Naive thymus-derived CD4-positive, alpha-beta T cell (primary cell): ENCODE measurements at regions not wholly inside any gene's neighbourhood (a gene's known extent, or its start where the extent isn't known, plus 50 kb on each side); places are given as distances from the start of the nearest gene placed in this dataset.
"Not testable (repeated sequence)": the region's sequence is repeated elsewhere in the genome, so short reads cannot be mapped to it uniquely, and the experiment has no call there.

Experiments
- ATAC-seq: fragments of 150-1000 bp; cut with Tn5 transposase; 2 replicates; pipeline ENCODE4 v1.10.0; 2021; ENCODE audit warnings: mild to moderate bottlenecking, moderate library complexity
- CTCF ChIA-PET: fragments of 350-600 bp; sonication (Branson Sonifier 250); formaldehyde crosslinking; loops from one replicate; lab custom pipeline; 2021; ENCODE audit warnings: antibody characterized with exemption; lab: Charles Lee
- POLR2A ChIA-PET: fragments of 350-600 bp; sonication (Branson Sonifier 250); formaldehyde crosslinking; loops from one replicate; lab custom pipeline; 2021; ENCODE audit warnings: antibody characterized with exemption, inconsistent platforms; lab: Charles Lee
- DNase-seq, 9 donors: peaks; one replicate each; pipeline versions ENCODE4 v3.0.0 to v3.0.0-alpha.2; 2020 to 2022; ENCODE audit warnings: mixed read lengths in 1 of 9
- H3K27ac ChIP-seq: one replicate; pipeline ENCODE4 v1.7.0; 2013; ENCODE audit warnings: mild to moderate bottlenecking, low read depth, low read length, moderate library complexity
- H3K27me3 ChIP-seq, 2 donors: one replicate each; pipeline ENCODE4 v1.7.0; 2013; ENCODE audit warnings: low read length in 2 of 2, mild to moderate bottlenecking in 2 of 2, moderate library complexity in 2 of 2; ENCODE audit not compliant: control insufficient read depth in 2 of 2, insufficient read depth in 2 of 2
- H3K36me3 ChIP-seq, 3 experiments: 1 replicate in 2 of 3; 2 replicates in 1 of 3; pipeline ENCODE4 v1.7.0; 2013; ENCODE audit warnings: low read length in 3 of 3, mild to moderate bottlenecking in 3 of 3, moderate library complexity in 1 of 3; ENCODE audit not compliant: insufficient read depth in 3 of 3, control insufficient read depth in 2 of 3
- H3K4me1 ChIP-seq, 2 donors: one replicate each; pipeline ENCODE4 v1.7.0; 2013; ENCODE audit warnings: low read length in 2 of 2, mild to moderate bottlenecking in 2 of 2, moderate library complexity in 1 of 2; ENCODE audit not compliant: control insufficient read depth in 2 of 2, insufficient read depth in 2 of 2
- H3K4me3 ChIP-seq: 2 replicates; pipeline ENCODE4 v1.7.0; 2013; ENCODE audit warnings: mild to moderate bottlenecking, low read length
- H3K9me3 ChIP-seq, 3 experiments: 1 replicate in 2 of 3; 2 replicates in 1 of 3; pipeline ENCODE4 v1.7.0; 2013; ENCODE audit warnings: low read length in 3 of 3; ENCODE audit not compliant: control insufficient read depth in 2 of 3
- H3K27ac Mint-ChIP-seq, 9 donors: one replicate each; pipeline ENCODE4 v1.8.0; 2020 to 2022; ENCODE audit warnings: mixed read lengths in 9 of 9, mild to moderate bottlenecking in 8 of 9, moderate library complexity in 5 of 9, inconsistent platforms in 2 of 9
- H3K27me3 Mint-ChIP-seq, 5 donors: one replicate each; pipeline ENCODE4 v1.8.0; 2021 to 2022; ENCODE audit warnings: mixed read lengths in 5 of 5, mild to moderate bottlenecking in 1 of 5
- H3K36me3 Mint-ChIP-seq, 5 donors: one replicate each; pipeline ENCODE4 v1.8.0; 2020 to 2022; ENCODE audit warnings: mixed read lengths in 5 of 5, mild to moderate bottlenecking in 3 of 5, inconsistent platforms in 1 of 5
- H3K4me1 Mint-ChIP-seq, 7 donors: one replicate each; pipeline ENCODE4 v1.8.0; 2020 to 2022; ENCODE audit warnings: mixed read lengths in 7 of 7, mild to moderate bottlenecking in 3 of 7, inconsistent platforms in 1 of 7
- H3K4me3 Mint-ChIP-seq, 10 donors: one replicate each; pipeline ENCODE4 v1.8.0; 2020 to 2022; ENCODE audit warnings: mild to moderate bottlenecking in 10 of 10, mixed read lengths in 10 of 10, moderate library complexity in 6 of 10, inconsistent platforms in 2 of 10
- H3K9me3 Mint-ChIP-seq, 11 donors: one replicate each; pipeline ENCODE4 v1.8.0; 2020 to 2022; ENCODE audit warnings: mixed read lengths in 11 of 11, mild to moderate bottlenecking in 4 of 11, inconsistent platforms in 1 of 11, moderate library complexity in 1 of 11
- intact Hi-C, 2 donors: fragments of 100-400 bp; cut with micrococcal nuclease; formaldehyde crosslinking; loops; one replicate each; pipeline ENCODE4 v1.15.1; 2023

- no peaks in the 10 kb centered on the region for H3K4me1 ChIP-seq
- ChIA-PET CTCF (no interaction called here), POLR2A (no interaction called here)
- no peak for ATAC-seq
- H3K36me3 ChIP-seq: no peaks in the 10 kb centered on the region
- intact Hi-C loops: no loop called here
- Mint-ChIP-seq H3K27ac (no peak overlapping the region), H3K4me3 (no peak overlapping the region), H3K9me3 (peaks cover 0 to 14% (median 3%) of the 10 kb centered on the region in 11 donors), H3K27me3 (no peaks in the 10 kb centered on the region), H3K36me3 (no peaks in the 10 kb centered on the region), H3K4me1 (no peaks in the 10 kb centered on the region)
- no peaks in the 10 kb centered on the region for H3K9me3 ChIP-seq
- H3K27me3 ChIP-seq: no peaks in the 10 kb centered on the region
- no peak for DNase-seq
- no peak overlapping the region for H3K4me3 ChIP-seq
- H3K27ac ChIP-seq: no peak overlapping the region
These were observed 153.7 kb upstream of the ALG10B start for GRCh38 chr12:38162708-38163441.

GRCh38 chr12:38163442-38163801 lies 153.2 kb upstream of the ALG10B start:
- ATAC-seq: no peak
- Histone ChIP-seq H3K4me1 (no peaks in the 10 kb centered on the region), H3K27ac (no peak overlapping the region), H3K27me3 (no peaks in the 10 kb centered on the region), H3K4me3 (no peak overlapping the region), H3K9me3 (no peaks in the 10 kb centered on the region), H3K36me3 (no peaks in the 10 kb centered on the region)
- intact Hi-C loops: no loop called here
- Mint-ChIP-seq H3K36me3 (no peaks in the 10 kb centered on the region), H3K27ac (no peak overlapping the region), H3K9me3 (peaks cover 0 to 14% (median 3%) of the 10 kb centered on the region in 11 donors), H3K4me3 (no peak overlapping the region), H3K4me1 (no peaks in the 10 kb centered on the region), H3K27me3 (no peaks in the 10 kb centered on the region)
- CTCF ChIA-PET: no interaction called here
- no peak for DNase-seq
- POLR2A ChIA-PET: no interaction called here

- no peak for ATAC-seq
- Histone ChIP-seq H3K9me3 (no peaks in the 10 kb centered on the region), H3K27me3 (no peaks in the 10 kb centered on the region), H3K4me3 (no peak overlapping the region), H3K27ac (no peak overlapping the region), H3K36me3 (no peaks in the 10 kb centered on the region), H3K4me1 (no peaks in the 10 kb centered on the region)
- Mint-ChIP-seq H3K4me1 (no peaks in the 10 kb centered on the region), H3K27ac (no peak overlapping the region), H3K9me3 (peaks cover 0 to 14% (median 3%) of the 10 kb centered on the region in 11 donors), H3K27me3 (no peaks in the 10 kb centered on the region), H3K36me3 (no peaks in the 10 kb centered on the region), H3K4me3 (no peak overlapping the region)
- intact Hi-C loops: no loop called here
- no peak for DNase-seq
- ChIA-PET POLR2A (no interaction called here), CTCF (no interaction called here)
These were observed 150.3 kb upstream of the ALG10B start for GRCh38 chr12:38166225-38166624.

GRCh38 chr12:38175538-38175937 lies 141.0 kb upstream of the ALG10B start:
- ATAC-seq: no peak
- Histone ChIP-seq H3K27ac (no peak overlapping the region), H3K4me3 (no peak overlapping the region), H3K27me3 (no peaks in the 10 kb centered on the region), H3K36me3 (no peaks in the 10 kb centered on the region), H3K9me3 (no peaks in the 10 kb centered on the region), H3K4me1 (no peaks in the 10 kb centered on the region)
- Mint-ChIP-seq H3K9me3 (peaks cover 0 to 4% (median under 1%) of the 10 kb centered on the region in 11 donors), H3K27me3 (peaks cover 0 to 19% (median 0%) of the 10 kb centered on the region in 5 donors), H3K4me3 (no peak overlapping the region), H3K27ac (no peak overlapping the region), H3K4me1 (no peaks in the 10 kb centered on the region), H3K36me3 (no peaks in the 10 kb centered on the region)
- DNase-seq: no peak
- POLR2A ChIA-PET: no interaction called here
- CTCF ChIA-PET: no interaction called here
- intact Hi-C loops: no loop called here

- H3K27ac Mint-ChIP-seq, H3K4me3 ChIP-seq, H3K36me3 ChIP-seq, ATAC-seq, H3K9me3 ChIP-seq, H3K4me1 ChIP-seq, H3K36me3 Mint-ChIP-seq, H3K27me3 ChIP-seq, intact Hi-C loops, DNase-seq, H3K4me1 Mint-ChIP-seq, H3K4me3 Mint-ChIP-seq, CTCF ChIA-PET, POLR2A ChIA-PET, H3K27ac ChIP-seq: not testable (repeated sequence)
- Mint-ChIP-seq H3K9me3 (peaks cover 0 to 33% (median 10%) of the 10 kb centered on the region in 11 donors), H3K27me3 (peaks cover 0 to 11% (median 0%) of the 10 kb centered on the region in 5 donors)
These were observed 133.0 kb upstream of the ALG10B start for GRCh38 chr12:38183617-38184016.

GRCh38 chr12:38197286-38197685 lies 119.3 kb upstream of the ALG10B start:
- H3K36me3 ChIP-seq, POLR2A ChIA-PET, CTCF ChIA-PET, H3K27me3 Mint-ChIP-seq, H3K27ac ChIP-seq, H3K27ac Mint-ChIP-seq, H3K4me1 Mint-ChIP-seq, H3K4me3 Mint-ChIP-seq, H3K4me1 ChIP-seq, H3K27me3 ChIP-seq, DNase-seq, ATAC-seq, H3K9me3 ChIP-seq, H3K4me3 ChIP-seq, H3K9me3 Mint-ChIP-seq, intact Hi-C loops, H3K36me3 Mint-ChIP-seq: not testable (repeated sequence)
